Pulmonary artery endothelial cell (primary cell): ENCODE measurements at regions not wholly inside any gene's neighbourhood (a gene's known extent, or its start where the extent isn't known, plus 50 kb on each side); places are given as distances from the start of the nearest gene placed in this dataset.
"Not testable (repeated sequence)": the region's sequence is repeated elsewhere in the genome, so short reads cannot be mapped to it uniquely, and the experiment has no call there.

Source experiments
- DNase-seq: peaks from one replicate; pipeline ENCODE4 v3.0.0-alpha.2; 2011; ENCODE audit warnings: low read depth, low spot score

DNA sequence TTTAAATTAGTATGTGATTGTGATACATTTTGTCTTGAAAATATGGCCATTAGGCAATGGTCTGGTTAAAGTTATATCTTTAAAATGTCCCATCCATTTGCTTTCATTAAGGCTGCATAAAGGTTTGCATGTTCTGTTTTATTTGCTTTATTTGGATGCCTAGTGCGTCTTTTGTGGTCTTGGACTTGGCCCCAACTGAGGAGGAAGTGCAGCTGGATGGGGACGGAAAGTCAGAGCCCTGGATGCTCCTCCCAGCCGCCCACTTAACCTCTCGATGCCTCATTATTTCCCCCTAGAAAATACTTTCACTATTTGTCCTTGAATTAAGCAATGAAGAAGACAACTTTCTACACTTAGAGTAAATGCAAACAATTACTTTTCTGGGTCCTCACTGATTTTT is 898.2 kb downstream of the MCTP2 start:
- no peak for DNase-seq

DNA sequence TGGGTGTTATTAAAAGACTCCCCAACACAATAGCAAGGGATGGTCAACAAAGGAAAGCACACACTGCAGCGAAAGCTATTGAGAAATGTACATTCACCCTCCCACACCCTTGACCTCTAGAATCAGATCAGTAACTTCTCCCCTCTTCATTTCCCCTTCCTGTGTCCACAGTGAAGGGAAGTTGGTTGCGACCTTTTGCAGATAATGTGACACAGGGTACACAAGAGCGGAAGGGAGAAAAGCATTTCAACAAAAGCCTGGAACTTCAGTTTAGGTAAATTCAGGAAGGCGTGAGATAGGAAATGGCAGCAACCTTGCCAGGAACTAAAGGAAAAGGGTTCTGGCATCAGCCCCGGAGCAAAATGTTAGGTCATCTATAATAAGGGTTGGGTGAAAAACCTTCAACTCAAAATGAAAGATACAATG is 899.8 kb downstream of the MCTP2 start:
- DNase-seq: peak; percentile 74

DNA sequence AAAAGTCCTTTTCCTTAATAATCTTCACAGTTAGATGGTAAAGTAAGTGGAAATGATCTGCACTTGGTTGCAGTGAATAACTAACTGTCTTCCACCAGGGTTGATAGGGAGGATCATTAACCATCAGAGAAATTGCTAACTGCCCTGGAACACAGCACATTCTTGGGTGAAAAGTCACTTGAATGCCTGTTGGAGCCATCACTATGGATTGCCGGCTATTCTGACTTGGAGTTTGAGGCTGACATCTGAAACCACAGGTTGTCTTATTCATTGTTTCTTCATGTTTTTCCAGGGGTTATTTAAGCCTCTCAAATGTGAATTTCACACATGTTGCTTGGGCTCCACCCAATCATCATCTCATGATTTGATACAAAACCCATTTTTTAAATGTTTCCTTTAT is 901.4 kb downstream of the MCTP2 start:
- DNase-seq: no peak

DNA sequence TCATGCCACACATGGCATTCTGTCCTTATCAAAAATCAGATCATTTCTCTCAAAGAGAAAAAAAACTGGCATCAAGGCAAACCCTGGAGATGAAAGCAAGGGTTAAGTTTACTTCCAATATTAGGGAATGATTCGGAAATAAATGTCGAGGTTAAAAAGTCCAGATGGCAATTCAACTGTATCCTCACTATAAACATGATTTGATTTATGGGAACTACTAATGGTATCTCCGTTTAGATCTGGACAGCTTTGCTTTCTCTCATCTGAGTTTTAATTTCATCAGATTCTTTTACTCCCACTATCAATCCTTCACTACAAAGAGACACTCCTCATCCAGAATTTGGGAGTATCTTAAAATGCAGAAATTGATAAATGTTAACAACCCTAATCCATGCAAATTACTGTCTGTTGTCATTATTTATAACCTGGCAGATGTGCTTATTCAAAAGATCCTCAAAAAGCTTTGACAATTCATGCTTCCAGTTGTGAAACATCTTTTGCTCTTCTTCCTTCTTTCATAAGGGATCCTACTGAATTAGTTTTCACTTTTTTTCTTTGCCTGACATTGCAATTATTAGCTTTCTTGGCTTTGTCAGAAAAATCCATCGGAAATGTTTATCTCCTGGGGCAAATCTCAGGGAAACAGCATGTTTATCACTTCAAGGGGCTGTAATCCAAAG is 903.2 kb downstream of the MCTP2 start:
- no peak for DNase-seq

DNA sequence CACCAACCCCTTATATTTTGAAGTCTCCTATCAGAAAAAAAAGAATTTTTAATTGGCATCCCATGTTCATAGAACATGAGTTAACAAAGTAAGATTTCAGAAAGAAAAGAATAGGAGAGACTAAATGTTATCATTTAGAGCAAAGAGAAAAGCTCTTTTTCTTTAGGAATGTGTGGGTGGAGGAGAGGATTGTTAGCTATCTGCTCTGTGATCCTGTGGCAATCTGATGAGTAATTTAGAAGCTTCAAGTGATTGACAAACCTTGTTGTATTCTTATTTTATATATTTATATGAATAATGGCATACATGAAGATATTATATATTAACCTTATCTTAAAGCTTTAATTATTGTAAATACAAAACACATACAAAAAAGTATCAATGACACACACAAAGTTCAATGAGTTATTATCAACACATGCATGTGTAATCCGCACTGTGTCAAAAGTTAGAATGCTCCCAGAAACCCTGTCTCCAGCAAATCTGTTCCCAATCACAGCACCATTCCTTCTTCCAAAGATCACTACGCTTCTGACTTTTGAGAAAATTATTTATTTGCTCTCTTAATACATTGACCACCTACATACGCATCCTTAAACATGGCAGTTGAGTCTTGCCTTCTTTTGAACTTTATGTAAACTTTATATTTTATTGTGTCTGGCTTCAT is 907.4 kb downstream of the MCTP2 start:
- DNase-seq: no peak

DNA sequence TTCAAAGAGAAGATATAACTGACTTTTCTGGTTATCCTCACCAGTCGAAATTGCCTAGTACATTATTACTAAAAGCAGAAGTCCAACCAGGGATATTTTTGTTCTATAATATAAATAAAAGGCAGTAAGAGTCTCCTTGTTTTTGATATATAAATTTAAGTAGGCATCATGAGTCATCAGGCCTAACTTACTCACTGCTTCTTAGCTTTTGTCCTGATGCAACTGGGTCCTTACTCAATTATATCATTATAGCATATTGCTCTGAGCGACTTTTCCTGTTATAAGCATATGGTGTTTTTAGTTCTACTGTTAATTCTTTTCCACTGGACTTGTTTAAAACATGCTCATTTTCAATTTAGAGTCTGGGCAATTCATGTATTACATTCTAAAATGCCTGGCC is 910.1 kb downstream of the MCTP2 start:
- DNase-seq: no peak

DNA sequence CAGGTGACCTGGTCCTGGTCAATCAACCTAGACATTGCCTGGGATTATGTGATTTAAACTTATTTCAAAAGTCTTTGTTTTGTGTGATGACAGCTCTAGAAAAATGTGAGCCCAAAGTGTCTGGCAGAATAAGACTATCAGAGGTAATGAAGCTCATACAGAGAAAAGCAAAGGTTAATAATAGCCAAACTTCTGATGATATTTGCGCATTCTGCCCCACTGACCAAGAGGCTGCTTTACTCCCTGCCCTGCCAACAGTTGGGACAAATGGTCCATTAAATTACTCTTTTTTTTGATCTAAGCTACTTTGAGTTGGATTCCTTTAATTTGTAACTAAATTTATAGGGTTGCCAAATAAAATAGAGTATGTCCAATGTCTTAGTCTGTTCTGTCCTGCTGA is 911.2 kb downstream of the MCTP2 start:
- DNase-seq: no peak

DNA sequence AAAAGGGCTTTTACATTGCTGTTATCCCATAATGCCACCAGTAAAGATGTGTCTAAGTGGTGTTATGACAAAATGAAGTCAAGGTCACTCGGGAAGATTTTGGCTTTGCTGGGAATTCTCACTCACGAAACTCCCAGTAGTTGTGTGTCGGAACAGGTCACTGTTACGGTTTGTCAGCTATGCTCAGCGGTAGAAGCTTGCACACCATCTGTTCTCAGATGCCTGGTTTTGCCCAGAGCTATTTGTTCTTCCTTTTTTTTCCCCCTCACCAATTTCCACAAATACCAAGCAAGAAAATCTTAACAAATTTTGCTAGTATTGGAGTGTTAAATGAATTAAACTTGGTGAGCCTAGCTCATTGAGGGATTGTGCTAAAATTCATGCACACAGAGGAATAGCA is 915.1 kb downstream of the MCTP2 start:
- DNase-seq: no peak

DNA sequence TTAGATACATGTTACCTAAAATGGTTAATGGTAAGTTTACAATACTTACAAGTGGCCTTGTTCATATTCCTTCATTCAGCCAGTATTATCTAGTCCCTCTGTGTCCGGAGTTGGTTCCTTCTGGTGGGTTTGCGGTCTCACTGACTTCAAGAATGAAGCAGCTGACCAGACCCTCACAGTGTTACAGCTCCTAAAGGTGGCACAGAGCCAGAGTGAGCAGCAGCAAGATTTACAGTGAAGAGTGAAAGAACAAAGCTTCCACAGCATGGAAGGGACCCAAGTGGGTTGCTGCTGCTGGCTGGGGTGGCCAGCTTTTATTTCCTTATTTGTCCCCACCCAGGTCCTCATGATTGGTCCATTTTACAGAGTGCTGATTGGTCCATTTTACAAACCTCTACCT is 916.8 kb downstream of the MCTP2 start:
- no peak for DNase-seq

DNA sequence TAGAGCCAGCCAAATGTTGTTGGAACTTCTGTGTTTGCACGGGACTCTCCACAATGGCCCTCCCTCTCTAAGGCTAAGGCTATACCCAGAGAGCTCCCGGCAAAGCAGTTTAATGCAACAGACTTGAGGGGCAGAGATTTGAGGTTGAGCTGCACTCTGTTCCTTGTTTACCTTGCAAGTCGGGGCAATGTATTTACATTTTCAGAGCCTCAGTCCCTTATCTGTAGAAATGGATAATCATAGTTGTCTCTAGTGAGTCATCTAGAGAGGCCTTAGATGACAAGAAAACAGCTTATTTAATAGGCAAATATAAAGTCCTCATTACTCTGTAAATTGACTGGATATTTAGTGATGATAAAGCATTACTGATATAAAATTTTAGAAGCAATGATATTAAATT is 917.7 kb downstream of the MCTP2 start:
- no peak for DNase-seq

DNA sequence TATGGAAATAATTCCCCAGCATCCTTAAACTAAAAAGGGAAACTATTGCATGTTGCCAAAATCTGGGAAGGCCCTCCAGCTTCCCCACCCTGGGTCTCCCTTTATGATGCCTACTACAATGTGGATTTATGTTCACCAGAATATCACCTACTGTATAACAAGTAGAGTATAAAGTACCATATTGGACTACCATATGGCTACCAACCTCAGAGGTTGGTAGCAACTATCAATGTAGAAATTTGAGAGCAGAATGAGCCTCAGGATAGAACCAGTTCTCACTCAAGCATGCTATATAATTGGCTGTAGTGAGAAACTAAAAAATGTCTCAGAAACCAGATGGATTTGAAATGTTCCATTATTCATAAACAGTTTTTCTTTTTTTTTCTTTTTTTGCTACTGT is 918.4 kb downstream of the MCTP2 start:
- no peak for DNase-seq

DNA sequence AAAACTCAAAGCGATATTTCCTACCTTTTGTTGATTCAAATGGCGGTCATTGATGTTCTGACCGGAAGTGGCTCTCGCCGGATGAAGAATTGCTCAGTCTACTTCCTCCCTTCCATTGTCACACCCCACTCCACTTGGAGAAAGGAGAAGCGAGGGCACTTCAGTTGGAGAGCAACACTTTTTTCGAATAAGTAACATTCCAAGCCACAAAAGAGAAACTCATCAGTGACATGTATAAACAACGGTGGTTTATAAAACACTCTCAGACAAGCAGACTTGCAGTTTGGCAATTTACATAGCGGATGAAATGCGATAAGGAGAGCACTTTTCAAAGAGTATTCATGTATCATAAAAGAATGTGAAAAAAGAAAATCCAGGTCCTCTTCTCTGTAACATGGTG is 919.1 kb downstream of the MCTP2 start:
- DNase-seq: no peak

DNA sequence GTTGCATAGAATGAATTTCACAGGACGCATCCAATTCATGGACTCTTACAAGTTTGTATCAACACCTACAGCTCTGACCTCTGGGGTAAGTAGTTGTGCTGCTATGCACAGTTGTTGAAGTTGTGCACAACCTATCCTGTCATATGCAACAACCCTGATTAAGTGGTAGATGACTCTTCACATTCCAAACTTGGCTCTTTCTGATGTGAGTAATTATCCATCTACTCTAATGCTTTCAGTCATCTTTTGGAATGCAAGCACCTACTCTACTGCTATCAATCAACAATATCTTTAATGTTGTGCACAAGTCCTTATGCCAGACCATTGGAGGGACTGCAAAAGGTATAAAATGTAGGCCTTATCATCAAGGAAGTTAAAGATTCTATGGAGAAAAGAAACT is 921.4 kb downstream of the MCTP2 start:
- DNase-seq: no peak

DNA sequence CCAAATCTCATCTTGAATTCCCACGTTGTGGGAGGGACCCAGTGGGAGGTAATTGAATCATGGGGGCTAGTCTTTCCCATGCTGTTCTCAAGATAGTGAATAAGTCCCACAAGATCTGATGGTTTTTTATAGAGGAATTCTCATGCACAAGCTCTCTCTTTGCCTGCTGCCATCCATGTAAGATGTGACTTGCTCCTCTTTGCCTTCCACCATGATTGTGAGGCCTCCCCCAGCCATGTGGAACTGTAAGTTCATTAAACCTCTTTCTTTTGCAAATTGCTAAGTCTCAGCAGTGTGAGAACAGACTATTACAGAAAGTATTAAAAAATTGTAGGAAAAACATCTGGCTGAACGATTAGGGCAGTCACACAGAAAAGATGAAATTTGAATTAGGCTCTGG is 921.8 kb downstream of the MCTP2 start:
- not testable (repeated sequence) for DNase-seq

DNA sequence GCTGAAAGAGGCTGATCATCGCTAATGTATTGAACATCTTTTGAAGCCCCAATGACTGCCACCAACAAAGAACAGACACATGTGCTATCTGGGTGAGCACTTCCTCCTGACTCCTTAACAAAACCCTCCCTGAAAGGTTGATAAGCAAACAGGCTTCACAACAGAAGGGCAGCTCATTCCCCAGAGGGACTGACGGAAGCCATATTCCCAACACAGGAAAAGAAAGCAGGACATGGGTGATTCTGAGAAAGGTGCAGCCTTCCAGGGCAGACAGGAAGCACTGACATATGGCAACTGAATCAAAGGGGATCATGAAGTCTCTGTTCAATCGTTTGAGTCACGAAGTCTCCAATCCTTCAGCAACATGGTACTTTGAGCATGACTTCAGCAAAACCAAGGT is 929.0 kb downstream of the MCTP2 start:
- DNase-seq: no peak

DNA sequence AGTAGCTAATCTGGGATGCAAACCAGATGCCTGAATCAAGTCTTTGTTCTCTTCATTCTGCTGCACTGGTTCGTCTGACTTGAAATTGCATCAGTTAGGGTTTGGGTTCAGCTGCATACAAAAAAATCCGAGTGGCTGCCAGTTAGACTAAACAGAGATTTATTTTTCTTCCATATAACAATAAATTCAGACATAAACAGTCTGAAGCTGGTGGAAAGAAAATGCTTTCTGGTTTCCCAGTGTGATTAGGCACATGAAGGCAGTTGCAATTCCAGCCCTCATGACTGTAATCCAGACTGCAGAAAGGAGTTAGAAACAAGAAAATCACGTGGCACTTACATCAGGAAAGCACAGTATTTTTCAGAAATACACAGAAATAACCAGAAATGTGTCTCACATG is 930.7 kb downstream of the MCTP2 start:
- no peak for DNase-seq

DNA sequence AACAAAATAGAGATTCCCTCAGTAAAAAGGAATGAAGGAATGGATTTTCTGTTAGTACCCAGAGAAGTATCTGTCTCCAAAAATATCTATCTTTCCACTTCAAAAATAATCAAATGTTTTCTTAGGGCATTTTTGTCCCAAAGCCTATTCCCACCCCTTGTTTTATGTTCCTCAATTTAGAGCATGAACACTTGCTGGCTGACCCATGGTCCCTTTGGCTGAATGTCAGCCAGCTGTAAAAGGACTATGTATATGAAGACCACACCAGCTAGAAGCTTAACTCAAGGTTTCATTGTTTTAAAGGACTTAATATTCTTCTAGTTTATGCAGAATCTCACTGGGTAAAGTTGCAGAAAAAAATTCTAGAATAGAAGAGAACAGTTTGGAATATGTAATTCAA is 931.2 kb downstream of the MCTP2 start:
- no peak for DNase-seq

DNA sequence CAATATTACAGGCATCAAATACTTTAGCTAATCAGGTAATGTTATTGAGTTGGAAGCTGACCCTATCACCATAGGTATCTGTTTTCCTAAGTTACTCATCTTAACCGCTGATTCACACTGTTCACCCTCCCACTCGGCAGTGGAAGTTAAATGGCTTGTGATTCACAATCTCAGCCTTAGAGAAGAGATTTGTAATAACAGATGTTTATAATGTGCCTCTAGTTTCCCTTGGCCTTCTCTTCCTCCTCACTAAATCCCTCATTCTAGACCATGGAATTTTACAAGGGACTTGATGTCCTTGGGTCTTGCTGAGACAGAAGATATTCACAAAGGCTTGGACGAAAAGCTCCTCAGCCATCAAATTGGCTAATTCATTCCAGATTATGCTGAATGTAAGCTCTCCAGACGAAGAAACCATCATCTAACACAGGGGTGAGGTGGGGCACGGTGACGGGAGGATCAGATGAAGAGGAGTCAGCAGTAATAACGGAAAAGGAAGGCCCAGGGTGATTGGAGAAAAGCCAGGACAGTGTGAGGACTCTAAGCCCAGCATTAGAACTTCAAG is 931.7 kb downstream of the MCTP2 start:
- no peak for DNase-seq

DNA sequence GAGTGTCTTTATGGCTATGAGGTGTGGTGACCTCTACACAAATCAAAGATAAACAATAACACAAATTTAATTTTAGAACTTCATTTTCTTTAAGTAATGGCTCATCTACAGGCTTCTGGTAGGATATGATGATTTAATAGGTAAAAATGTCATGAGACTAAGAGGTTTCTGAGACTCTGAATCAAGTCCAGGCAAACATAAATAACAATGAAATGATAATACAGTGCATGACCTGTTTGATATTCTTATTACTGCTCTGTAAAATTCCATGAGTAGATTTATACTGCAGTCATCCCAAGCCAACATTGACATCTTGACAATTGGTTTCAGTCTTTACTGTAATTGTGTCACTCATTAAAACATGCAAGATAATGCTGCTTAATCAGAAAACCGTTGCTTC is 936.8 kb downstream of the MCTP2 start:
- no peak for DNase-seq

DNA sequence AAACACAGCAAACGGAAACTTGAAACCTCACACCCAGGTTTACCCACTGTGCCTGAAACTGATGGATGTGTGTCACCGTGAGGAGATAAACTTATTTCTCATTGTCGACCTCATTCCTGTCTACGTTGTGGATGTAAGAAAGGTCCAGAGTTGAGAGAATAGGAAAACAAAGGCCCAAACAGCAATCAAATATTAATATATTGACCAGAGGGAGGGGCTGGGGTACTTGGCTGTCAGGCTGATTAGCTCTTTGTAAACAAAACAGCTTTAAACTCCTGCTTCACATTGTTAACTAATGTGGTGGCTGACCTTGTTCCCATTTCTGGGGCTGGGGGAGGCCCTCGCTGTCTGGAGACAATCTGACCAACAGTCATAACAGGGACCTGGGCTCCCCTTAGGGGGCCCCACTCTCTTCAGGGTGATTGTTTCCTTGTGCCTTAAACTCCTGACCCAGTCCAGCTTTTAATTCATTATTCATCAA is 937.6 kb downstream of the MCTP2 start:
- DNase-seq: no peak

DNA sequence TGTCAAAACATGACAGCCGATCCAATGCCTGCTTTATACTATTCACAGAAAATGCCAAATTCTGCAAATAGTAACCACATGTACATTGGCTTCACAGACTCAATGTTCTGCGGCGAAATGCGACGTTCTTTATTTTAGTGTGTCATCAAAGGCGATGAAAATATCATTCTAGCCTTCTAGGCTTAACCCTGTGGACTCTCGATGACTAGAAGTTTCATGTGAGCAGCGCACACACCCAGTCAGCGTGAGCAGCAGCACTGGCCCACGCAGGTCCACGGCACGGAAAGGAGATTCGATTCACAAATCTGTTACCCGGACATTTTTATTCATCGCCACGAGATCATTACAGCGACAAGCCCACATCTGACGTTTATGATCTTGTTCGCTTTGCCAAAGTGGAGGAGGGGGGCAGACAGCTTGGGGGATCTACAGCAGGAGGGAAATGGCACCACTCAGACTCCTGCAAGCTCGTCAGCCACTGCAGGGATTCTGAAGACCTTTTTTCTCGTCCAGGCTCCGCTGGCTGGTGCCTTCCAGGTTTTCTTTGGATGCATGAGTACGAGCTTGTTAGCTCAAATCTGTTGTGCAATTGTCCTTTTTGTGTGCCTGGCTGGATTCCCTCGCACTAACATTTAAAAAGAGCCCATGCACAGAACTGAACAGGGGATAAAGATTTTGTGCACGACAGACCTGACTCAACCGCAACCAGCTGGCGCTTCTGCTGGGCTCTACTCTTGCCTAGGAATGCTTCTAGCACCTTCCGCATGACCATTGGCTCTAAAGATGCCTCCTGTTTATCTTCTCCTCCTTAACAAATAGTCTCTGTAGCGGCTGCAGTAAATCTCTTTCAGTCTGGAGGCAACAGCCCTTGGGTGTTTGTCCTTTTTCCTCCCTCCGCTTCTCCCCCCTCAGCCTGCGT is 938.4 kb downstream of the MCTP2 start:
- no peak for DNase-seq
